ENCODE measurements at regions not wholly inside any gene's neighbourhood (a gene's known extent, or its start where the extent isn't known, plus 50 kb on each side); places are given as distances from the start of the nearest gene placed in this dataset.

GRCh38 chr4:10278071-10278470 lies 161.5 kb upstream of the WDR1 start:
- Histone ChIP-seq H2BK120ac (ENCODE audit: low read depth, low read length) (no peak overlapping the region), H3K23ac (ENCODE audit: low read depth, low read length, poor library complexity) (no peak overlapping the region), H3K4ac (ENCODE audit: low read length) (no peak overlapping the region), H3K4me3 (ENCODE audit: low read length in 2 of 2) (no peak overlapping the region), H2BK5ac (ENCODE audit: low read length) (no peak overlapping the region), H2AK5ac (ENCODE audit: low read depth, low read length) (no peak overlapping the region), H2BK12ac (ENCODE audit: low read length) (no peak overlapping the region), H3K4me2 (ENCODE audit: insufficient read depth, low read length, poor library complexity, severe bottlenecking) (no peak overlapping the region), H2AFZ (ENCODE audit: low read length) (no peak overlapping the region), H3K14ac (ENCODE audit: low read length) (no peak overlapping the region), H4K8ac (ENCODE audit: low read depth, low read length) (no peak overlapping the region), H3K4me1 (ENCODE audit: control insufficient read depth in 2 of 2, insufficient read depth in 1 of 2, low read depth in 1 of 2, low read length in 2 of 2) (peaks cover 0 to 3% of the 10 kb centered on the region in 2 donors), H3K9me3 (replicated peaks in 1 of 2; ENCODE audit: control insufficient read depth in 2 of 2, insufficient read depth in 1 of 2, low read depth in 1 of 2, low read length in 2 of 2) (no peaks in the 10 kb centered on the region), H3K9ac (ENCODE audit: low read depth, low read length, poor library complexity) (no peak overlapping the region), H3K27me3 (ENCODE audit: control insufficient read depth in 3 of 3, insufficient read depth in 3 of 3, low read depth in 1 of 3, low read length in 3 of 3) (peaks cover 0 to 3% (median 0%) of the 10 kb centered on the region in 3 experiments), H3K27ac (replicated peaks; ENCODE audit: low read length) (no peak overlapping the region), H4K91ac (ENCODE audit: low read depth, low read length, poor library complexity) (no peak overlapping the region), H3K36me3 (replicated peaks in 1 of 2; ENCODE audit: control insufficient read depth in 2 of 2, insufficient read depth in 2 of 2, low read length in 2 of 2) (no peaks in the 10 kb centered on the region), H3K79me1 (ENCODE audit: low read depth, low read length) (no peaks in the 10 kb centered on the region), H2BK15ac (ENCODE audit: low read length) (no peak overlapping the region), H3K18ac (ENCODE audit: low read length) (no peak overlapping the region)
- WGBS, 2 donors (ENCODE audit: extremely low coverage in 2 of 2, insufficient read length in 2 of 2, insufficient replicate concordance in 1 of 2) = no CpG with 5 or more reads among the region's 5 CpGs
- DNase-seq (ENCODE audit: low spot score) = no peak

- H3K18ac ChIP-seq (ENCODE audit: low read length) = no peak overlapping the region
- no peak overlapping the region for H2BK120ac ChIP-seq (ENCODE audit: low read depth, low read length)
- no peak overlapping the region for H2AK5ac ChIP-seq (ENCODE audit: low read depth, low read length)
- H3K4me2 ChIP-seq (ENCODE audit: insufficient read depth, low read length, poor library complexity, severe bottlenecking) = no peak overlapping the region
- no peak overlapping the region for H4K8ac ChIP-seq (ENCODE audit: low read depth, low read length)
- H3K9me3 ChIP-seq (replicated peaks in 1 of 2; ENCODE audit: control insufficient read depth in 2 of 2, insufficient read depth in 1 of 2, low read depth in 1 of 2, low read length in 2 of 2) = no peaks in the 10 kb centered on the region
- H3K27ac ChIP-seq (replicated peaks; ENCODE audit: low read length) = no peak overlapping the region
- DNase-seq (ENCODE audit: low spot score) = no peak
- H3K9ac ChIP-seq (ENCODE audit: low read depth, low read length, poor library complexity) = no peak overlapping the region
- no peak overlapping the region for H4K91ac ChIP-seq (ENCODE audit: low read depth, low read length, poor library complexity)
- H3K23ac ChIP-seq (ENCODE audit: low read depth, low read length, poor library complexity) = no peak overlapping the region
- no peaks in the 10 kb centered on the region for H3K4me1 ChIP-seq (ENCODE audit: control insufficient read depth in 2 of 2, insufficient read depth in 1 of 2, low read depth in 1 of 2, low read length in 2 of 2)
- H2BK15ac ChIP-seq (ENCODE audit: low read length) = no peak overlapping the region
- H2BK12ac ChIP-seq (ENCODE audit: low read length) = no peak overlapping the region
- no peaks in the 10 kb centered on the region for H3K79me1 ChIP-seq (ENCODE audit: low read depth, low read length)
- H3K14ac ChIP-seq (ENCODE audit: low read length) = no peak overlapping the region
- H3K36me3 ChIP-seq (replicated peaks in 1 of 2; ENCODE audit: control insufficient read depth in 2 of 2, insufficient read depth in 2 of 2, low read length in 2 of 2) = no peaks in the 10 kb centered on the region
- H3K4me3 ChIP-seq (ENCODE audit: low read length in 2 of 2) = no peak overlapping the region
- H3K27me3 ChIP-seq (ENCODE audit: control insufficient read depth in 3 of 3, insufficient read depth in 3 of 3, low read depth in 1 of 3, low read length in 3 of 3) = peaks cover 0 to 3% (median 0%) of the 10 kb centered on the region in 3 experiments
- H3K4ac ChIP-seq (ENCODE audit: low read length) = no peak overlapping the region
- WGBS, 2 donors (ENCODE audit: extremely low coverage in 2 of 2, insufficient read length in 2 of 2, insufficient replicate concordance in 1 of 2) = no CpG with 5 or more reads among the region's 4 CpGs
- no peak overlapping the region for H2AFZ ChIP-seq (ENCODE audit: low read length)
- no peak overlapping the region for H2BK5ac ChIP-seq (ENCODE audit: low read length)
Observed at GRCh38 chr4:10276152-10276551, 159.6 kb upstream of the WDR1 start.

- Histone ChIP-seq H3K9ac (ENCODE audit: low read depth, low read length, poor library complexity) (no peak overlapping the region), H2BK120ac (ENCODE audit: low read depth, low read length) (no peak overlapping the region), H4K91ac (ENCODE audit: low read depth, low read length, poor library complexity) (no peak overlapping the region), H3K14ac (ENCODE audit: low read length) (no peak overlapping the region), H2AFZ (ENCODE audit: low read length) (no peak overlapping the region), H2AK5ac (ENCODE audit: low read depth, low read length) (no peak overlapping the region), H3K9me3 (replicated peaks in 1 of 2; ENCODE audit: control insufficient read depth in 2 of 2, insufficient read depth in 1 of 2, low read depth in 1 of 2, low read length in 2 of 2) (no peaks in the 10 kb centered on the region), H3K79me1 (ENCODE audit: low read depth, low read length) (no peaks in the 10 kb centered on the region), H3K4me2 (ENCODE audit: insufficient read depth, low read length, poor library complexity, severe bottlenecking) (no peak overlapping the region), H2BK12ac (ENCODE audit: low read length) (no peak overlapping the region), H2BK5ac (ENCODE audit: low read length) (no peak overlapping the region), H3K4me1 (ENCODE audit: control insufficient read depth in 2 of 2, insufficient read depth in 1 of 2, low read depth in 1 of 2, low read length in 2 of 2) (no peaks in the 10 kb centered on the region), H3K23ac (ENCODE audit: low read depth, low read length, poor library complexity) (no peak overlapping the region), H3K36me3 (replicated peaks in 1 of 2; ENCODE audit: control insufficient read depth in 2 of 2, insufficient read depth in 2 of 2, low read length in 2 of 2) (no peaks in the 10 kb centered on the region), H3K27ac (replicated peaks; ENCODE audit: low read length) (no peak overlapping the region), H3K27me3 (ENCODE audit: control insufficient read depth in 3 of 3, insufficient read depth in 3 of 3, low read depth in 1 of 3, low read length in 3 of 3) (peaks cover 0 to 3% (median 0%) of the 10 kb centered on the region in 3 experiments), H2BK15ac (ENCODE audit: low read length) (no peak overlapping the region), H3K4me3 (ENCODE audit: low read length in 2 of 2) (no peak overlapping the region), H4K8ac (ENCODE audit: low read depth, low read length) (no peak overlapping the region), H3K4ac (ENCODE audit: low read length) (no peak overlapping the region), H3K18ac (ENCODE audit: low read length) (no peak overlapping the region)
- no peak for DNase-seq (ENCODE audit: low spot score)
- WGBS, 2 donors (ENCODE audit: extremely low coverage in 2 of 2, insufficient read length in 2 of 2, insufficient replicate concordance in 1 of 2) = no CpG with 5 or more reads among the region's 4 CpGs
Observed at GRCh38 chr4:10275696-10276095, 159.1 kb upstream of the WDR1 start.

- no peak overlapping the region for H4K91ac ChIP-seq (ENCODE audit: low read depth, low read length, poor library complexity)
- H3K4ac ChIP-seq (ENCODE audit: low read length) = no peak overlapping the region
- no peak overlapping the region for H3K18ac ChIP-seq (ENCODE audit: low read length)
- no peaks in the 10 kb centered on the region for H3K36me3 ChIP-seq (replicated peaks in 1 of 2; ENCODE audit: control insufficient read depth in 2 of 2, insufficient read depth in 2 of 2, low read length in 2 of 2)
- no peak overlapping the region for H2AK5ac ChIP-seq (ENCODE audit: low read depth, low read length)
- H3K9me3 ChIP-seq (replicated peaks in 1 of 2; ENCODE audit: control insufficient read depth in 2 of 2, insufficient read depth in 1 of 2, low read depth in 1 of 2, low read length in 2 of 2) = no peaks in the 10 kb centered on the region
- H3K9ac ChIP-seq (ENCODE audit: low read depth, low read length, poor library complexity) = no peak overlapping the region
- no peak overlapping the region for H3K23ac ChIP-seq (ENCODE audit: low read depth, low read length, poor library complexity)
- WGBS, 2 donors (ENCODE audit: extremely low coverage in 2 of 2, insufficient read length in 2 of 2, insufficient replicate concordance in 1 of 2) = no CpG with 5 or more reads among the region's 4 CpGs
- H3K4me2 ChIP-seq (ENCODE audit: insufficient read depth, low read length, poor library complexity, severe bottlenecking) = no peak overlapping the region
- H3K14ac ChIP-seq (ENCODE audit: low read length) = no peak overlapping the region
- H3K4me1 ChIP-seq (ENCODE audit: control insufficient read depth in 2 of 2, insufficient read depth in 1 of 2, low read depth in 1 of 2, low read length in 2 of 2) = no peaks in the 10 kb centered on the region
- no peak overlapping the region for H2BK12ac ChIP-seq (ENCODE audit: low read length)
- no peak overlapping the region for H4K8ac ChIP-seq (ENCODE audit: low read depth, low read length)
- no peak overlapping the region for H2BK15ac ChIP-seq (ENCODE audit: low read length)
- no peak overlapping the region for H2BK120ac ChIP-seq (ENCODE audit: low read depth, low read length)
- peaks cover 0 to 3% (median 0%) of the 10 kb centered on the region in 3 experiments for H3K27me3 ChIP-seq (ENCODE audit: control insufficient read depth in 3 of 3, insufficient read depth in 3 of 3, low read depth in 1 of 3, low read length in 3 of 3)
- no peak for DNase-seq (ENCODE audit: low spot score)
- H2BK5ac ChIP-seq (ENCODE audit: low read length) = no peak overlapping the region
- no peak overlapping the region for H3K27ac ChIP-seq (replicated peaks; ENCODE audit: low read length)
- H3K4me3 ChIP-seq (ENCODE audit: low read length in 2 of 2) = no peak overlapping the region
- H2AFZ ChIP-seq (ENCODE audit: low read length) = no peak overlapping the region
- H3K79me1 ChIP-seq (ENCODE audit: low read depth, low read length) = no peaks in the 10 kb centered on the region
Observed at GRCh38 chr4:10273030-10273429, 156.4 kb upstream of the WDR1 start.
